B cell (primary cell): ENCODE measurements at regions not wholly inside any gene's neighbourhood (a gene's known extent, or its start where the extent isn't known, plus 50 kb on each side); places are given as distances from the start of the nearest gene placed in this dataset.

ENCODE experiments used
- ATAC-seq: fragments of 200-7000 bp; cut with Tn5 transposase; one replicate; pipeline ENCODE4 v1.10.0; 2021; ENCODE audit warnings: low read depth, mild to moderate bottlenecking, moderate number of reproducible peaks, moderate library complexity
- CTCF ChIA-PET: fragments of 350-600 bp; sonication (Branson Sonifier 250); formaldehyde crosslinking; loops from one replicate; lab custom pipeline; 2021; ENCODE audit warnings: antibody characterized with exemption, inconsistent platforms; lab: Charles Lee
- POLR2A ChIA-PET: fragments of 350-600 bp; sonication (Branson Sonifier 250); formaldehyde crosslinking; loops from one replicate; lab custom pipeline; 2021; ENCODE audit warnings: antibody characterized with exemption; lab: Charles Lee
- DNase-seq: peaks from one replicate; pipeline ENCODE4 v3.0.0; 2013
- H2AFZ ChIP-seq: 2 replicates; pipeline ENCODE4 v1.6.1; 2012; ENCODE audit warnings: mild to moderate bottlenecking, low read depth, low read length; ENCODE audit not compliant: insufficient read depth, poor library complexity, severe bottlenecking
- H3K27ac ChIP-seq, 2 donors: 1 replicate in 1 of 2; 2 replicates in 1 of 2; pipeline ENCODE4 v1.5.1; 2012 to 2013; ENCODE audit warnings: low read length in 2 of 2, mild to moderate bottlenecking in 2 of 2, moderate library complexity in 1 of 2
- H3K27me3 ChIP-seq, 4 experiments: fragments of 200-600 bp in 1 of 4; sonication (generic) in 1 of 4; replicated peaks in 1 of 4; 1 replicate in 2 of 4; 2 replicates in 2 of 4; pipeline versions ENCODE4 v1.6.1 to v1.7.0; 2013 to 2016; ENCODE audit warnings: low read length in 3 of 4, mild to moderate bottlenecking in 2 of 4, mixed read lengths in 1 of 4, moderate library complexity in 1 of 4; ENCODE audit not compliant: insufficient read depth in 4 of 4, control insufficient read depth in 3 of 4; ENCODE audit errors: control extremely low read depth in 1 of 4
- H3K36me3 ChIP-seq, 2 experiments: replicated peaks in 1 of 2; 1 replicate in 1 of 2; 2 replicates in 1 of 2; pipeline versions ENCODE4 v1.6.1 to v1.7.1; 2013; ENCODE audit warnings: low read length in 1 of 2; ENCODE audit not compliant: insufficient read depth in 2 of 2, control insufficient read depth in 1 of 2; ENCODE audit errors: control extremely low read depth in 1 of 2, extremely low read depth in 1 of 2
- H3K4me1 ChIP-seq, 2 donors: fragments of 200-600 bp in 1 of 2; sonication (generic) in 1 of 2; 1 replicate in 1 of 2; 2 replicates in 1 of 2; pipeline versions ENCODE4 v1.5.1 to v1.6.1; 2013 to 2017; ENCODE audit warnings: low read length in 2 of 2; ENCODE audit not compliant: control insufficient read depth in 2 of 2, insufficient read depth in 2 of 2
- H3K4me2 ChIP-seq: replicated peaks from 2 replicates; pipeline ENCODE3; 2012; ENCODE audit warnings: mild to moderate bottlenecking, low read depth, low read length; ENCODE audit not compliant: poor library complexity, severe bottlenecking
- H3K4me3 ChIP-seq, 5 experiments: fragments of 200-600 bp in 1 of 5; sonication (generic) in 1 of 5; 1 replicate in 3 of 5; 2 replicates in 2 of 5; pipeline versions ENCODE4 v1.5.1 to v1.7.0; 2011 to 2016; ENCODE audit warnings: low read length in 4 of 5, mild to moderate bottlenecking in 4 of 5, low read depth in 2 of 5, control low read depth in 1 of 5, moderate library complexity in 1 of 5; ENCODE audit not compliant: insufficient read depth in 1 of 5; ENCODE audit errors: control extremely low read depth in 1 of 5, extremely low read depth in 1 of 5
- H3K79me2 ChIP-seq: fragments of 200-600 bp; sonication (generic); one replicate; pipeline ENCODE4 v1.6.0; 2016; ENCODE audit warnings: low read length; ENCODE audit not compliant: control insufficient read depth, insufficient read depth
- H3K9ac ChIP-seq: fragments of 200-600 bp; sonication (generic); 2 replicates; pipeline ENCODE4 v1.6.1; 2017; ENCODE audit warnings: mild to moderate bottlenecking, low read length, moderate library complexity
- H3K9me3 ChIP-seq, 3 donors: one replicate each; pipeline versions ENCODE4 v1.6.1 to v1.7.1; 2013; ENCODE audit warnings: low read length in 2 of 3; ENCODE audit not compliant: control insufficient read depth in 2 of 3, insufficient read depth in 1 of 3; ENCODE audit errors: control extremely low read depth in 1 of 3
- H4K20me1 ChIP-seq: 2 replicates; pipeline ENCODE4 v1.6.0; 2012; ENCODE audit warnings: mild to moderate bottlenecking, low read length; ENCODE audit not compliant: insufficient read depth, control insufficient read depth, poor library complexity, severe bottlenecking
- H3K27ac Mint-ChIP-seq: one replicate; pipeline ENCODE4 v1.8.0; 2021; ENCODE audit warnings: mixed read lengths
- H3K27me3 Mint-ChIP-seq: one replicate; pipeline ENCODE4 v1.8.0; 2021; ENCODE audit warnings: mixed read lengths
- H3K4me1 Mint-ChIP-seq: one replicate; pipeline ENCODE4 v1.8.0; 2021; ENCODE audit warnings: mixed read lengths
- H3K4me3 Mint-ChIP-seq: one replicate; pipeline ENCODE4 v1.8.0; 2021; ENCODE audit warnings: mixed read lengths
- H3K9me3 Mint-ChIP-seq: one replicate; pipeline ENCODE4 v1.8.0; 2022; ENCODE audit warnings: mixed read lengths; ENCODE audit not compliant: insufficient read depth
- CTCF ChIP-seq: fragments of 200-600 bp; IDR thresholded peaks from one replicate; pipeline ENCODE4 v1.8.0; 2022; ENCODE audit warnings: antibody characterized with exemption, mild to moderate bottlenecking
- EZH2 ChIP-seq: IDR thresholded peaks from 2 replicates; pipeline ENCODE4 v1.6.1; 2012; ENCODE audit warnings: borderline replicate concordance, low read depth, mild to moderate bottlenecking, moderate library complexity, low read length; ENCODE audit not compliant: insufficient read depth, poor library complexity, severe bottlenecking
- WGBS: methylation state at CpG from one replicate; pipeline ENCODE4 v1.1.5; 2013; ENCODE audit warnings: missing lambda C conversion rate; ENCODE audit not compliant: insufficient coverage; 5-methylcytosine and 5-hydroxymethylcytosine counted together
- intact Hi-C: fragments of 100-400 bp; cut with micrococcal nuclease; formaldehyde crosslinking; loops from one replicate; pipeline ENCODE4 v1.10.0; 2022

DNA sequence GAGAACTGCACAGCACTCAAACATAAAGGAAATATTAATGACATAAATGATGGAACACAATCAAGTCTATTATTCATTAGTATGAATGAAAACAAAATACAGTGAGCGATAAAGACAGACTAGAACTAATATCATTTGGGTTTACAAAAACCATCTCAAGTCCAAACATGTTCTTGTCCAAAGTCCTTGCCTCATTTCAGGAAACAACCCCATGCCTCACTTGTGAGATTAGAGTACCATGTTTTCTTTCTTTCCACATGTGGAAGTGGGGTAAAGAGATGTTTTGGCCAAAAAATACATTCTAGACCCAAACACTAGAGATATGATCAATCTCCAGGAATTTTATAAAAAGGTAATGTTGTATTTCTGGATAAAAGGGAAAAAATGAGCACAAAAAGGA is 53.3 kb upstream of the NFE2L2 start:
- Histone ChIP-seq H3K27ac (no peak overlapping the region), H4K20me1 (no peaks in the 10 kb centered on the region), H3K36me3 (peaks cover 0 to 4% of the 10 kb centered on the region in 2 experiments), H3K9me3 (no peaks in the 10 kb centered on the region), H3K27me3 (no peaks in the 10 kb centered on the region), H3K4me1 (no peaks in the 10 kb centered on the region), H2AFZ (no peak overlapping the region), H3K4me2 (no peak overlapping the region), H3K79me2 (no peaks in the 10 kb centered on the region), H3K9ac (no peak overlapping the region), H3K4me3 (no peak overlapping the region)
- ATAC-seq: no peak
- CTCF ChIA-PET: interaction anchor here (1.4 kb wide), 1 partner anchor 153 kb away, joined by 4 read pairs; no protein-coding TSS in a partner anchor
- no CpG with 5 or more reads among the region's 1 CpG for WGBS
- no peaks in the 10 kb centered on the region for H3K4me1 Mint-ChIP-seq
- no peak overlapping the region for H3K4me3 Mint-ChIP-seq
- intact Hi-C loops: no loop called here
- H3K9me3 Mint-ChIP-seq: no peaks in the 10 kb centered on the region
- H3K27me3 Mint-ChIP-seq: no peaks in the 10 kb centered on the region
- TF ChIP-seq EZH2: no peak
- TF ChIP-seq CTCF: no peak
- DNase-seq: no peak
- no peak overlapping the region for H3K27ac Mint-ChIP-seq
- POLR2A ChIA-PET: no interaction called here

GRCh38 chr2:177318613-177319012 is 54.1 kb upstream of the NFE2L2 start:
- ChIA-PET CTCF (interaction anchor here (1.4 kb wide), 1 partner anchor 154 kb away, joined by 4 read pairs; no protein-coding TSS in a partner anchor), POLR2A (no interaction called here)
- H4K20me1 ChIP-seq: no peaks in the 10 kb centered on the region
- no peaks in the 10 kb centered on the region for H3K27me3 ChIP-seq
- peaks cover 0 to 4% of the 10 kb centered on the region in 2 experiments for H3K36me3 ChIP-seq
- H3K4me1 ChIP-seq: no peaks in the 10 kb centered on the region
- no peak overlapping the region for H3K9ac ChIP-seq
- no peak for TF ChIP-seq CTCF
- no CpG with 5 or more reads among the region's 1 CpG for WGBS
- H3K79me2 ChIP-seq: no peaks in the 10 kb centered on the region
- H3K4me2 ChIP-seq: no peak overlapping the region
- no peaks in the 10 kb centered on the region for H3K9me3 ChIP-seq
- Mint-ChIP-seq H3K4me3 (no peak overlapping the region), H3K9me3 (no peaks in the 10 kb centered on the region), H3K27ac (no peak overlapping the region), H3K27me3 (no peaks in the 10 kb centered on the region), H3K4me1 (no peaks in the 10 kb centered on the region)
- H2AFZ ChIP-seq: no peak overlapping the region
- intact Hi-C loops: no loop called here
- H3K27ac ChIP-seq: no peak overlapping the region
- no peak for DNase-seq
- ATAC-seq: no peak
- H3K4me3 ChIP-seq: no peak overlapping the region
